ENCODE measurements at regions not wholly inside any gene's neighbourhood (a gene's known extent, or its start where the extent isn't known, plus 50 kb on each side); places are given as distances from the start of the nearest gene placed in this dataset.
"Not testable (repeated sequence)": the region's sequence is repeated elsewhere in the genome, so short reads cannot be mapped to it uniquely, and the experiment has no call there.

DNA sequence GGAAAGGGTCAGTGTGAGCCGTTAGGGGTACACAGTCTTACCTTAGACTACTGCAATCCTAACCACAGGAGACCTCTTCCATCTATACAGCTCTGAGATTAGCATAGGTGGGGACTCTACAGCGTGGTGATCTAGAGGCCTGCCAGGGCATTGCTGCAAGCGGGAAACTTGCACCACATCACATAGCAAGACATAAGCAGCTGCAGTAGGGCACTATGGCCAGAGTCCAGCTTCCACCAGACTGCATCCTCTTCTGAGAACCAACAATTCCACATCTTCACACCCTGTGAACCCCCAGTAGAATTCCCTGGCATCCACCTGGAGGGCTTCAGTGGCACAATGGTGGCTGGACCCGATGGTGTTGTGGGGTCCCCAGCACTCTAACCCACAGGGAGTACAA is 1564.3 kb upstream of the PRR20A start:
- no peak overlapping the region for H3K4me3 ChIP-seq (ENCODE audit: low read depth, low read length)
- TF ChIP-seq CTCF (conservative IDR thresholded peaks at IDR 0.05; ENCODE audit: low read depth, low read length), result no peak
- DNase-seq (ENCODE audit: low read depth), result no peak

DNA sequence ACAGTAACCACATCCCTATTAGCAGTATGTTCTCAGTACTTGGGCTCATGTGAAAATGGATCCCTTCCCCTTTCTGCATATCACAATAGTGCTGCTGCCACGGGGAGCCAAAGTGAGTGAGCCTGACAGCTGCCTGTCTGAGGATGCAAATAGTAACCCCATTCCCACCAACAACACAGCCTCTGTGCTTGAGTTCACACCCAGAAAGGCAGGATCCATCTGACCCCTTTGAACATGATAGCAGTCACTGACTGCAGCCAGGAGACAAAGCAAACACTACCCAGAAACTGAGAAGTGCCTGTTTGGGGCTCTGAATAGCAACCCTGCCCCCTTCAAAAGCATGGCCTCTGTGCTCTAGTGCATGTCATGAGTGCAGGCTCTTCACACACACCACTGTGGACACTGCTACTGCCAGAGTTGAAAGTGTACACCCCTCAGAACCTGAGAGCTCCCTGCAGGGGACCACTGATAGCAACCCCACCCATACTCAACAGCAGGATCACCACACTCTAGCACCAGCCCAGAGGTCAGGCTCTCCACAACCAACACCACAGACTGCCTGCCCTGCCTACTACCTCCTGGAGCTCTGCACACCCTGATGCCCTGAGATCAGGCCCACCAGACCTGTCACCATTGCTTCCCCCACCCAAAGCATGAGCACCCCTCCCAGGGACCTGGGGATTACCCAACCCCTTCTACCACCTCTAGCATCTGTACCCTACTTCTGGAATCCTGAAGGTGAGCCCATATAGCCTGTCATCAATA is 1563.5 kb upstream of the PRR20A start:
- DNase-seq (ENCODE audit: low read depth), result no peak
- no peak for TF ChIP-seq CTCF (conservative IDR thresholded peaks at IDR 0.05; ENCODE audit: low read depth, low read length)
- no peak overlapping the region for H3K4me3 ChIP-seq (ENCODE audit: low read depth, low read length)

DNA sequence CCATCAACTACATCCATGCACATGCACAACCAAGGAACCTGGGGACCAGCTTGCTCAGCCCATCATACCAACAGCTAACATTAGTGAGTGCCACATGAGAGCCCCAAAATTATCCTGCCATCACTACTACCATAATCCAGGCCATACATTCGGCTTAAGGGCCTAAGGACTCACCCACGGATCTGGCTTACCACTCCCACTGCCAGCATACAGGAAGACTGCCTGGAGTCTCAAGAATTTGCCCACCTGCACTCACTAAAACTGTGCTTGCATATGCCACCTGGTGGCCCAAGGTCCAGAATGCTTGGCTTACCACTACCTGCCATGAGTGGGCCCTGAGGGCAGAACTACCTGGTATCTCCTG is 1562.9 kb upstream of the PRR20A start:
- H3K4me3 ChIP-seq (ENCODE audit: low read depth, low read length), result no peak overlapping the region
- no peak for TF ChIP-seq CTCF (conservative IDR thresholded peaks at IDR 0.05; ENCODE audit: low read depth, low read length)

GRCh38 chr13:55582294-55582693 is 1558.4 kb upstream of the PRR20A start:
- DNase-seq (ENCODE audit: low read depth); H3K4me3 ChIP-seq (ENCODE audit: low read depth, low read length): not testable (repeated sequence)

More for the DNA sequence above, 1562.9 kb upstream of the PRR20A start:
- no peak for DNase-seq (ENCODE audit: low read depth)

DNA sequence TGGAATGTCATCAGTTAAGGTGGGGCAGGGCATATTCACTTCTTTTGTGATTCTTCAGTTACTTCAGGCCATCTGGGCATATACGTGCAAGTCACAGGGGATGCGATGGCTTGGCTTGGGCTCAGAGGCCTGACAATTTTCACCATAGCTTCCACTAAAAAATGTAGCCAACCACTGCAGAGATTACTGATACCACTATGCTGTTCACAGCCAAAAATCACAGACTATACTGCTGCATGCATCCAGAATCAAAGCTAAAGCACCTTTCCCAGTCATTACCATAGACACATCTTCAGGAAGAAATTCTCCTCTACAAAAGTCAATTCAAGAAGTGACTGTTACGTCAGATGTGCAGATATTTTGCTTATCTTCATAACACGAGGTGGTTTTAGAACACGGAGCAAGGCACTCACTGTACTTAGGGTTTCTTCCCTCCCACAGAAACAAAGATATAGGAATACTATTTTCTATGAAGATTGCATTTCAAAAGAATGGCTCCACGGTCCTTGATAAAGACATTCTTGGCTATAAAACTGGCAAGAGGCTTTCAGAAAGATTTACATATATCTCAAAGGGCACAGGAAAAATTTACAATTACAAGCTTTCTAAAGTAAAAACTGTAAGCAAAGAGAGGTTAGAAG is 1556.6 kb upstream of the PRR20A start:
- no peak overlapping the region for H3K4me3 ChIP-seq (ENCODE audit: low read depth, low read length)
- no peak for TF ChIP-seq CTCF (conservative IDR thresholded peaks at IDR 0.05; ENCODE audit: low read depth, low read length)
- DNase-seq (ENCODE audit: low read depth), result no peak

DNA sequence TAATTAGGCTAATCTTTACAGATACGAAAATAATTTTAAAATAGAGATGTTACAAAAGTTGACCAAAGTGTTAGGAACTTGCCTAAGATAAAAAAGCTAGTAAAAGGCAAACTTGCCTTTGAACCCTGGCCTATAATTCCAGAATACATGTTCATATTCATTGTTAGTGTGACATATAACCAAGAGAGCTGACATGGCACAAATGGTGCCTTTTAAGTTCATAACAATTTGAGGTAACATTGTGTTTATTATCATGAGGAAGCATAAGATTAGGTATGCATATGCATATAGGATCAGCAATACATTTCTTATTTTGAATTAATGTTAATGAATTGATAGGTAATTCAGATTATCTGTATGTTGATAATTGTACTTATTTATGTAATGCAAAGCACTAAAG is 1537.9 kb upstream of the PRR20A start:
- no peak overlapping the region for H3K4me3 ChIP-seq (ENCODE audit: low read depth, low read length)
- TF ChIP-seq CTCF (conservative IDR thresholded peaks at IDR 0.05; ENCODE audit: low read depth, low read length), result no peak
- no peak for DNase-seq (ENCODE audit: low read depth)

DNA sequence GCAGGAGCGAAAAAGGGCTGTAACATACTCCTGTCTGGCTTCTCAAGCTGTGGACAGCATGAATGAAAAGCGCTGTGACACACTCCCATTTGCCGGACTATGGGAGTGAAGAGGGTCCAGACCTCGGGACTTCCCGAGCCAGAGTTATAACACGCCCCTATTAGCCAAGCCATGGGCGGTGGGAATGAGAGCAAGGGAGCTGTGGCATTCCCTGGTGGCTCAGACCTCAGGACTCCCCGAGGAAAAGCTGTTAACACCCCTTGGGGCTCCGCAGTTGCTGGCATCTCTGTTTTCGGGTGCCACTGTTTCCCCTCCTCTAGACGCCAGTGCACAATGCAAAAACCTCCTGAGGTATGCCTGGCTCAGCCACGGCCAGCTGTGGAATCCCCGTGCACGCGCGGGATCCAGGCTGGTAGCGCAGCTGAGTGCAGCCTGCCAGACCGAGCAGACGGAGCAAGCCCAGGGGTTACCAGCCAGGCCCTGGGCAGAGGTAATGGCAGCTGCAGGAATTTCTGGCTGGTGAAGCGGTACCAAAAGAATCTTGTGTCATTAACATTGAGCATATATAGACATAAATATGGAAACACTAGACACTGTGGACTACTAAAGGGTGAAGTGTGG is 1534.6 kb upstream of the PRR20A start:
- TF ChIP-seq CTCF (conservative IDR thresholded peaks at IDR 0.05; ENCODE audit: low read depth, low read length), result no peak

More for the DNA sequence above, 1534.6 kb upstream of the PRR20A start:
- no peak for DNase-seq (ENCODE audit: low read depth)
- H3K4me3 ChIP-seq (ENCODE audit: low read depth, low read length), result no peak overlapping the region
